GF-D8 (cell line): ENCODE measurements at regions not wholly inside any gene's neighbourhood (a gene's known extent, or its start where the extent isn't known, plus 50 kb on each side); places are given as distances from the start of the nearest gene placed in this dataset.
"Not testable (repeated sequence)": the region's sequence is repeated elsewhere in the genome, so short reads cannot be mapped to it uniquely, and the experiment has no call there.

Experiments used
- DNase-seq: peaks from one replicate; lab custom pipeline; 2025; lab: John Stamatoyannopoulos, UW

- DNase-seq, result no peak
These were observed 304.0 kb downstream of the MBD2 start for GRCh38 chr18:53920312-53921075.

- DNase-seq, result no peak
These were observed 306.4 kb downstream of the MBD2 start for GRCh38 chr18:53918091-53918490.

GRCh38 chr18:53911200-53911599, 313.3 kb downstream of the MBD2 start:
- no peak for DNase-seq

GRCh38 chr18:53909668-53910067, 314.8 kb downstream of the MBD2 start:
- DNase-seq, result no peak

GRCh38 chr18:53907921-53908320, 316.5 kb downstream of the MBD2 start:
- no peak for DNase-seq

GRCh38 chr18:53906681-53907080, 317.8 kb downstream of the MBD2 start:
- no peak for DNase-seq

GRCh38 chr18:53894675-53895442, 329.6 kb downstream of the MBD2 start:
- DNase-seq, result no peak

GRCh38 chr18:53887447-53887846, 337.0 kb downstream of the MBD2 start:
- no peak for DNase-seq

- no peak for DNase-seq
These were observed 338.4 kb downstream of the MBD2 start for GRCh38 chr18:53886058-53886457.

- DNase-seq, result no peak
These were observed 340.7 kb downstream of the MBD2 start for GRCh38 chr18:53883771-53884170.

- DNase-seq, result no peak
These were observed 350.4 kb downstream of the MBD2 start for GRCh38 chr18:53874103-53874502.

GRCh38 chr18:53864770-53865169, 359.7 kb downstream of the MBD2 start:
- DNase-seq, result no peak

- no peak for DNase-seq
These were observed 361.5 kb downstream of the MBD2 start for GRCh38 chr18:53862921-53863320.

GRCh38 chr18:53861185-53861584, 363.3 kb downstream of the MBD2 start:
- DNase-seq, result no peak

GRCh38 chr18:53859764-53860163, 364.7 kb downstream of the MBD2 start:
- no peak for DNase-seq

GRCh38 chr18:53850902-53851301, 373.6 kb downstream of the MBD2 start:
- no peak for DNase-seq

- DNase-seq, result no peak
These were observed 380.7 kb downstream of the MBD2 start for GRCh38 chr18:53843763-53844162.

GRCh38 chr18:53843113-53843760, 381.2 kb downstream of the MBD2 start:
- no peak for DNase-seq

GRCh38 chr18:53838746-53839145, 385.7 kb downstream of the MBD2 start:
- DNase-seq, result no peak

- DNase-seq, result not testable (repeated sequence)
These were observed 403.3 kb downstream of the MBD2 start for GRCh38 chr18:53821141-53821540.

- no peak for DNase-seq
These were observed 404.8 kb downstream of the MBD2 start for GRCh38 chr18:53819671-53820070.

- no peak for DNase-seq
These were observed 405.3 kb downstream of the MBD2 start for GRCh38 chr18:53819174-53819573.
